ENCODE measurements at regions not wholly inside any gene's neighbourhood (a gene's known extent, or its start where the extent isn't known, plus 50 kb on each side); places are given as distances from the start of the nearest gene placed in this dataset.
"Not testable (repeated sequence)": the region's sequence is repeated elsewhere in the genome, so short reads cannot be mapped to it uniquely, and the experiment has no call there.

- not testable (repeated sequence) for DNase-seq
Measured at GRCh38 chr15:44849701-44850403, 106.6 kb upstream of the TERB2 start.

GRCh38 chr15:44853304-44853950, 103.1 kb upstream of the TERB2 start:
- peak; percentile 11 for DNase-seq

DNA sequence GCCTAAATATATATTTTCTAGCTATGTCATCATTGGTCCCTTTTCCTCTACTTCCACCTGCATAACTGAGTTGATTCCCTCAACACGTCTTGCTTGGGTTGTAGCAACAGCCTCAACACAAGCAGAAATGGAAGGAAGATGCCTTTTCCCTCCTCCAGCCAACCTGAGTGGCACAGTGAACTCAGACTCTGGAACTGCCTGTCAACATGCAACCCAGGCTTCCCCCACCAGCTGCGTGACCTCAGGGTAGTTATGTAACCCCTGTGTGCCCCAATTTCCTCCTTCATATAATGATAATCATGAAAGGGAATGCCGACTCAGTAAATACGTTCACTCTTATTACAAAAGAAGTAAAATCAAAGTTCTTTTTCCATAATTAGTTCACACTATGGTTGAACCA, 101.8 kb upstream of the TERB2 start:
- not testable (repeated sequence) for DNase-seq

DNA sequence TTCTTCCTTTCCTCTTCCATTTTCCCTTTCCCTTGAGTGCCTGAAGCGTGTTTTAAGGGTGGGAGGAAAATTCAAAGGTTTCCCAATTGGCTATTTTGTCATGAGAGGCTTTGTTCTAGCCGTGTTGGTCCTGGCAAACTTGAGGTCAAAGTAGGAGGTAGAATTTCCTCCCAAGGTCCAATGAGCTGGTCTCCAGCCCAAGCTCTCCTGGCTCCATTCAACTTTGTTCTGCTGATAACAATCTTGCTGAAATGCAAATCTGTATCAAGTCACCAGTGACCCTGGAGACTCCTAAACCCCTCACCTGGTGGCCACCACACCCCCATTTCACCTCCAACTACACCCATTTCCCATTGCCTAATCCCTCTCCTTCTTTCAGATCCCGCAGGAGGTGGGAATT, 100.2 kb upstream of the TERB2 start:
- not testable (repeated sequence) for DNase-seq

DNA sequence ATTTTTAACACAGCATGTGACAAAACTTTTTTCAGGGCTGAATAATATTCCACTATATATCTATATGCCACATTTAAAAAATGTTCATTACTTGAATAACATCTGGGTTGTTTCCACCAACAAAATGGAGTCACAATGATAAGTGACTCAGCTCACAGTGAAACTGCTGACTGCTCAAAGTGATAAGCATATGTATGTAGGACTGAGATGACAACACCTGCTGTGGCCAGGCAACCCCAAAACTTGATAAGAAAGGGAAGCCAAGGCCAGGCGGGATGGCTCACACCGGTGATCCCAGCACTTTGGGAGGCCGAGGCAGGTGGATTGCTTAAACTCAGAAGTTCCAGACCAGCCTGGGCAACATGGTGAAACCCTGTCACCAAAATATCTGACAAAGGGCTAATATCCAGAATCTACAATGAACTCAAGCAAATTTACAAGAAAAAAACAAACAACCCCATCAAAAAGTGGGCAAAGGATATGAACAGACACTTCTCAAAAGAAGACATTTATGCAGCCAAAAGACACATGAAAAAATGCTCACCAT, 99.2 kb upstream of the TERB2 start:
- DNase-seq = not testable (repeated sequence)

DNA sequence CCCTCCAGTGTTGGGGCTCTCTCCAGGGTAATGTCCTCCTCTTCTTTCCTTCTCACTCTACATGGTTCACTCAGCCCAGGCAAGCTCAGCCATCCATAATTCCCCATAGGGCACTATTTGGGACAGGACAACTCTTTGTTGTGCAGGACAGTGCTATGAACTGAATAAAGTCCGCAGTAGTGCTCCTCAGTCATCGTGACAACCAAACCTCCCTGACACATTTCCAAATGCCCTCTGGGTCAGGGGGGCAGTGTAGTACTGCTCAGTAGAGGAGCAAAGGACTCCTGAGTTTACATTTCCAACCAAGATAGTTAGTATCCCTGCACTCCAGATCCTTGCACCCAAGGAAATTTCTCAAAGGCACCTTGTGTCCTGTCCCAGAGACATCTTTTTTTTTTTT, 97.4 kb upstream of the TERB2 start:
- not testable (repeated sequence) for DNase-seq

GRCh38 chr15:44860168-44860567, 96.3 kb upstream of the TERB2 start:
- DNase-seq = not testable (repeated sequence)

GRCh38 chr15:44861439-44861910, 95.0 kb upstream of the TERB2 start:
- DNase-seq = no peak

DNA sequence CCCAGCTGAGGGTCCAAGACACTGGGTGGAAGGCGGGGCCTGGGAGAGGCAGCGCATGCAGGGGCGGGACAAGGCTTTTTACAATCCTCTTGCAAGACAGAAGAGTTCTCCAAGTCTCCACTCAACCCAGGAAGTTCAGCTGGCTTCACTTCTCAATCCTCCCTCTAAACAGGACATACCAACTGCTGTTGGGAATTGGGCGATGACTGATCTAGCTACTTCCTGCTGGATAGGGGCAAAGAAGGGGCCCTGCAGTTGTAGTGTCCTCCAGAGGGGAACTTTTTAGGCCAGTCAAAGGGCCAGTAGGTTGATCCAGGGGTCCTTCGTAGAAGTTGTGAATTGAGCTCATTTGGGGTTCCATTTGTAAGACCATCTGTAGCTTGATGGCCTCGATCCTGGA, 94.6 kb upstream of the TERB2 start:
- no peak for DNase-seq

GRCh38 chr15:44862866-44863265, 93.6 kb upstream of the TERB2 start:
- DNase-seq = not testable (repeated sequence)

DNA sequence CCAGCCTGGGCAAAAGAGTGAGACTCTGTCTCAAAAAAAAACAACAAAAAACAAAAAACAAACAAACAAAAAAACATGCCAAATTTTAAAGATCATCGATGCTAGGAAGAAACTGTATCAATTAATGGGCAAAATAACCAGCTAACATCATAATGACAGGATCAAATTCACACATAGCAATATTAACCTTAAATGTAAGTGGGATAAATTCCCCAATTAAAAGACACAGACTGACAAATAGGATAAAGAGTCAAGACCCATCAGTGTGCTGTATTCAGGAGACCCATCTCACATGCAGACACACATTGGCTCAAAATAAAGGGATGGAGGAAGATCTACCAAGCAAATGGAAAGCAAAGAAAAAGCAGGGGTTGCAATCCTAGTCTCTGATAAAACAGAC, 88.4 kb upstream of the TERB2 start:
- not testable (repeated sequence) for DNase-seq

DNA sequence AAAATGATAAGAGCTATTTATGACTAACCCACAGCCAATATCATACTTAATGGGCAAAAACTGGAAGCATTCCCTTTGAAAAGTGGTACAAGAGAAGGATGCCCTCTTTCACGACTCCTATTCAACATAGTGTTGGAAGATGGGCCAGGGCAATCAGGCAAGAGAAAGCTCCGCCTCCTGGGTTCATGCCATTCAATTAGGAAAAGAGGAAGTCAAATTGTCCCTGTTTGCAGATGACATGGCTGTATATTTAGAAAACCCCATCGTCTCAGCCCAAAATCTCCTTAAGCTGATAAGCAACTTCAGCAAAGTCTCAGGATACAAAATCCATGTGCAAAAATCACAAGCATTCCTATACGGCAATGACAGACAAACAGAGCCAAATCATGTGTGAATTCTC, 86.4 kb upstream of the TERB2 start:
- DNase-seq = not testable (repeated sequence)

DNA sequence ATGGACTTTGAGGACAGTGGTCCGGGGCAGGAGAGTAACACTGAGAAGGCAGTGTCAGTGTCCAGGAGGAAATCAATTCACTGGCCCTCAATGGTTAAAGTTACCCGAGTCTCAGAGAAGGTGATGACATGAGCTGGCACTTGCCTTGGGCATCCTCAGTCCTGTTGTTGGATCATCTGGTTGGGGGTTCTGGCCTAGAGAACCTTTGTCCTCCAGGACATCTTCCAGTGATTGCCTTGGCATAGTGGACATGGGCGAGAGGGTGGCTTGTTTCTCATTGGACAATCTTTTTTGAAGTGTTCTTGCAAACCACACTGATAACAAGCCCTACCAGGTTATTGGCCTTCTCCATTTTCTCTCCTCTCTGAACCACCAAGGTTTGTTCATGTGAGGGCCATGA, 83.4 kb upstream of the TERB2 start:
- DNase-seq = no peak

- DNase-seq = no peak
Measured at GRCh38 chr15:44879066-44879465, 77.4 kb upstream of the TERB2 start.

DNA sequence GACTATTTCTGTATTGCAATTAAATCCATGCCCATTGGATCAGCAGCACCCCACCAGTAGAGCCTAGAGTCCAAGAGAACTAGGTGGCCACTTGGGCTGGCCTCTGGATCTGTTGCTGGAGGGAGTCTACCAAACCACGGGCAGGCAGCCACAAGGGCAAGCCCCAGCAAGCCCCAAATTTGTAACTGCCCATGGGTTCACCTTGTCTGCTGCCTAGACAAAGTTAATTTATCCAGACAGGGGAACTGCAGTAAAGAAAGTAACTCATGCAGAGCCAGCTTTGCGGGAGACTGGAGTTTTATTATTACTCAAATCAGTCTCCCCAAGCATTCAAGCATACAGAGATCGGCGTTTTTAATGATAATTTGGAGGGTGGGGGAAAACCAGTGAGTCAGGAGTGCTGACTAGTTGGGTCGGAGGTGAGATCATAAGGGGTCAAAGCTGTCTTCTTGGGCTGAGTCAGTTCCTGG, 74.0 kb upstream of the TERB2 start:
- no peak for DNase-seq

DNA sequence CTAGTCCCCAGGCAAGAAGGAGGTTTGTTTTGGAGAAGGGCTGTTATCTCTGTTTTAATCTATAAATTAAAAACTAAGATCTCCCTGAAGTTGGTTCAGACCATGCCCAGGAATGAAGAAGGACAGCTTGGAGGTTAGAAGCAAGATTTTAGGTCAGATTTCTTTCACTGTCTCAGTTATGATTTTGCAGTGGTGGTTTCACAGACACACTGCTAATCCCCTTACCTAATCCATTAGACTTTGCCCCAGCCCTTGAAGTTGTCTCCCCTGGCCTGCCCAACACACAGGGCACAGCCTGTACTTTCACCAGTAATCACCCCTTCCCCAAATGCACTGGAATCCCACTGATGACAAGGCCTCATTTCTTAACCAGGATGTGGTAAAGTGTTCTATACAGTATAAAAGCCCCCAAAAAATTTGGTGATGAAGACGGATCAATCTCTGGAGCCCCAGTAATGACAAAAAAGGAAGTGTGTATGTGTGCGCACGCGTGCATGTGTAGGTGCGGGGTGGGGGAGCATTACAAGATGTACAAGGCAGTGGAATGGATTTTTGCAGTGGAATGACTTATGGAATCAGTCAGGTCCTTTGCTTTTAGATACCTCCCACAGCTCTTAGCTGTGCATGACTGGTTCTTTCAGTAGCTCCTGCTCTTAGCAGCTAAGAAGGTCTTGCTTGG, 73.1 kb upstream of the TERB2 start:
- DNase-seq = no peak

DNA sequence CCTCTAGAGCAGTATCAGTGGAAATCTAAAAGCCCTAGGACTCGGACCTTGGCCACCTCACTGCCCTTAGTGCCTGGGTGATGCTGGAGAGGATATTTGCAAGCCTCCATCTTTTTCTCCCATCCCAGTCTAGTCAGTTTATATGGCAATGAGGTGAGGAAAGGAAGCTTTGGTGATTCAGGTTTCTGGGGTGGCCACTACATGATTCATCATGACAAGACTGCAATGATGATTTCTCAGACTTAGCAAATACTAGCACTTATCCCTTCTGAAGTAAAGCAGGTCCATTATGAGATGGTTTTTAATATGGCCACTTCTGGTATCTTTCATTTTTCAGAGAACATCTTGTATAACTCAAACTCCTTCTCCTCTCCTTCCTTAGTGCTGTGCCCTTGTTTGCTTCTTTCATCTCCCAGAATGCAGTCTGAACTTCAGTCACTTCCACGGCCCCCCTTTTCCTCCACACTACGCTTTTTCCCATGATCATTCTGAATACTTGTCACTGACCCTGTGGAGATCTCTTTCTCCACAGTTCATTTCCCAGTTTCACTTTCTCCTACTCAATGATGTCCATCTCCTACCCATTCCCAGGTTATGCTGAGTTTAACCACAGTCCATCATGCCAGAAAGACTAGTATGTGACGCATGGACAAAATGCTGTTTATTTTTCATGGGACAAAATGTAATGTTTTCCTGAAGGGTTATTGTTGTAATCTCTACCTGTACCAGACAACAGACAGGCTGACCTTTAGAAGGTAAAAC, 57.4 kb upstream of the TERB2 start:
- not testable (repeated sequence) for DNase-seq

DNA sequence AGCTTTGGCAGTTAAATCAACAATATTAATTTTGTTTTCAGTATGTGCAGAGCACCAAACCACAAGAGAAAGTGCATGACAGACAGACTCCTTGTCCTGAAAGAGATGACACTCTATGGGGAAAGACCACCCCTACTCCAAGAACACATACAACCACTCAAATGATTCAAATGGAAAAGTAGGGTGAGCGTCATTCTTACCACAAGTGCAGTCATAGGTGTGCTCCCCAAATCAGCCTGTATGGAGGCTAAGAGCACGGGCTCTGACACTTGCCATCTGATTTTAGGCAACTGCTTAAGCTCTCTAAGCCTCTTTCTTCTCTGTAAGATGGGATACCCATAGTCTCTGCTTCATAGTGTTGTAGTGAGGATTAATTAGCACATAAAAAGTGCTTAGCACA, 56.7 kb upstream of the TERB2 start:
- not testable (repeated sequence) for DNase-seq

DNA sequence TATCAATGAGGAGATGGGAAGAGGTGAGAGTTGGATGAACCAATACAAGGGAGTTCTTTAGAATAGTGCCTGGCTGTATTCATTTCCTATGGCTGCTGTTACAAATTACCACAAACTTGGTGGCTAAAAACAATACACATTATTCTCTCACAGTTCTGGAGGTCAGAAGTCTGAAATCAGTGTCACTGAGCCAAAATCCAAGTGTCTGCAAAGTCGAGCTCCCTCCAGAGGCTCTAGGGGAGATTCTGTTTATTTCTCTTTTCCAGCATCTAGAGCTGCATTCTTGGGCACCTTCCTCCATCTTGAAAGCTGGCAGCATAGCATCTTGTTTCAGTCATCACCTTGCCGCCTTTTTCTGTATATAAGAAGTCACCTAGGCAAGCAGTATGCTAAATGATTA, 55.7 kb upstream of the TERB2 start:
- DNase-seq = not testable (repeated sequence)

DNA sequence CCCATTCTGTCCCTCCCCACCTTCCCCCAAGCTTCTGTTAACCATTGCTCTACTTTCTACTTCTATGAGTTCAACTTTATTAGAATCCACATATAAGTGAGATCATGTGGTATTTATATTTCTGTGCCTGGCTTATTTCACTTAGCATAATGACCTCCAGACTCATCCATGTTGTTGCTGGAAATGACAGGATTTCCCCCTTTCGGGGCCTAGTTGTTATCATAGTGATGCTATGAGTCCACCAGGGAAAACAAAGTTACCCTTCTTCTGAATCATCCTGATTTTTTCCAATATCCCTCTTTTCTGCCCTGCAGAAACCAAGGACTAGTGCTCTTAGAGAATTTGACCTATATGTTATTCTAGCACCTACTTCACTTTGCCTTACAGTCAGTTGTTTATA, 53.2 kb upstream of the TERB2 start:
- not testable (repeated sequence) for DNase-seq

DNA sequence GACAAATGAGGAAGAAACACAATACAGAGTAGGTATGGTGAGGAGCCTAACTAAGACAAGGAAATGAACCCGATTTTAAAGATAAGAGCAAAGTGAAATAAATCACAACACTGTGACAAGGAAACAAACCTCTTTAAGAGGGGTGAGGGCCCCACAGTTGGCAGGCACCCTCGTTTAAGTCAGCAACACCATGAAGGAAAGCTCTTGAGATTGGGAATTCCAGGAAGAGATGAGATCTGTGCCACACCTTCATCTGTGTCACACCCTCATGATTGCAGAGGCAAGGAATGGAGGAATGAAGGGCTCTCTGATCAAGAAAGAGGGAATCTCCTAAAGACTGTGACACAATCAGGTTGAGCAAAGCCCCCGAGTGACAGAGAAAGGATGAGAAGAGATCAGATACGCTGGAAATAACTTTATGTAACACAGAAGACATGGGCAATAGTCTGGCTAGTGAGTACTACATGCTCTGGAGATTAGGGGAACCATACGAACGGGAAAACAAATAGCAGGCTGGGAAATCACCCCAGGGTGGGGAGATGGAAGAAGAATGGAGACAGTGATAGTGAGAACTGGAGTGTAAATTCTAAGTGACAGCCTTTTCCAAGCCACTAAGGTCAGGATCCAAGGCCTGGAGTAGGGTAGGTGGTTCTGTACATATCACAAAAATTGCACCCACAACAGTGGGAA, 51.7 kb upstream of the TERB2 start:
- not testable (repeated sequence) for DNase-seq
